ENCODE measurements at regions not wholly inside any gene's neighbourhood (a gene's known extent, or its start where the extent isn't known, plus 50 kb on each side); places are given as distances from the start of the nearest gene placed in this dataset.

DNA sequence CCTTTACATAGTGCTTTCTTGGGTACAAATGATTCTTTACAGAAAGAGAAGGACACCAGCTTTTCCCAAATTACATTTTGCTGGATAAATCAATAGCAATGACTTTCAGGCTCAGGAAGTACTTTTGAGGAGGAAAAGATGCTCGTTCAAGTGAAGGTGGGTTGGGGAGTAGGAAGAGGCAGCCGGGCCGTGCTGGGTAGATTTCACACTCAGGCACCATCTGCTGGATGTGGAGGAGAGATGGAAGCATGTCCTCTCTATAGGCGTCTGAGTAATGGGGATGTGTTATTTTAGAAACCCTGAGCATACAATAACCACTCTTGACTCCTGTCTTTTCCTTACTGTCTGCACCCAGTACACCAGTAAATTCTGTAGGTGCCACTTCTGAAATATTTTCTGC lies 152.3 kb upstream of the LARGE1 start:
- H3K4me2 ChIP-seq (replicated peaks; ENCODE audit: low read depth, low read length, poor library complexity, severe bottlenecking): no peak overlapping the region
- H3K27me3 ChIP-seq (replicated peaks in 1 of 4; ENCODE audit: control extremely low read depth in 1 of 4, control insufficient read depth in 3 of 4, insufficient read depth in 4 of 4, low read length in 3 of 4): peaks cover 0 to 5% (median under 1%) of the 10 kb centered on the region in 4 experiments
- ATAC-seq (ENCODE audit: low read depth): no peak
- POLR2A ChIA-PET: no interaction called here
- TF ChIP-seq, protein P1, sequence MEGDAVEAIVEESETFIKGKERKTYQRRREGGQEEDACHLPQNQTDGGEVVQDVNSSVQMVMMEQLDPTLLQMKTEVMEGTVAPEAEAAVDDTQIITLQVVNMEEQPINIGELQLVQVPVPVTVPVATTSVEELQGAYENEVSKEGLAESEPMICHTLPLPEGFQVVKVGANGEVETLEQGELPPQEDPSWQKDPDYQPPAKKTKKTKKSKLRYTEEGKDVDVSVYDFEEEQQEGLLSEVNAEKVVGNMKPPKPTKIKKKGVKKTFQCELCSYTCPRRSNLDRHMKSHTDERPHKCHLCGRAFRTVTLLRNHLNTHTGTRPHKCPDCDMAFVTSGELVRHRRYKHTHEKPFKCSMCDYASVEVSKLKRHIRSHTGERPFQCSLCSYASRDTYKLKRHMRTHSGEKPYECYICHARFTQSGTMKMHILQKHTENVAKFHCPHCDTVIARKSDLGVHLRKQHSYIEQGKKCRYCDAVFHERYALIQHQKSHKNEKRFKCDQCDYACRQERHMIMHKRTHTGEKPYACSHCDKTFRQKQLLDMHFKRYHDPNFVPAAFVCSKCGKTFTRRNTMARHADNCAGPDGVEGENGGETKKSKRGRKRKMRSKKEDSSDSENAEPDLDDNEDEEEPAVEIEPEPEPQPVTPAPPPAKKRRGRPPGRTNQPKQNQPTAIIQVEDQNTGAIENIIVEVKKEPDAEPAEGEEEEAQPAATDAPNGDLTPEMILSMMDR (IDR thresholded peaks at IDR 0.05): no peak
- no peak for TF ChIP-seq EZH2 (IDR thresholded peaks at IDR 0.05; ENCODE audit: borderline replicate concordance, insufficient read depth, low read depth, low read length, poor library complexity, severe bottlenecking)
- WGBS (ENCODE audit: insufficient coverage): 50% methylated on average over 1 of the region's 4 CpGs
- H3K9ac ChIP-seq (ENCODE audit: low read length): no peak overlapping the region
- H3K27ac Mint-ChIP-seq: no peak overlapping the region
- no peak overlapping the region for H3K4me3 Mint-ChIP-seq
- H3K4me1 ChIP-seq (ENCODE audit: control insufficient read depth in 2 of 2, insufficient read depth in 2 of 2, low read length in 2 of 2): no peaks in the 10 kb centered on the region
- H3K36me3 ChIP-seq (replicated peaks in 1 of 2; ENCODE audit: control extremely low read depth in 1 of 2, control insufficient read depth in 1 of 2, extremely low read depth in 1 of 2, insufficient read depth in 2 of 2, low read length in 1 of 2): no peaks in the 10 kb centered on the region
- H3K27me3 Mint-ChIP-seq: peaks cover 6% of the 10 kb centered on the region
- intact Hi-C loops (cut with micrococcal nuclease): no loop called here
- H3K9me3 ChIP-seq (ENCODE audit: control extremely low read depth in 1 of 3, control insufficient read depth in 2 of 3, insufficient read depth in 1 of 3, low read length in 2 of 3): no peaks in the 10 kb centered on the region
- no peaks in the 10 kb centered on the region for H3K4me1 Mint-ChIP-seq
- H2AFZ ChIP-seq (ENCODE audit: insufficient read depth, low read depth, low read length, poor library complexity, severe bottlenecking): no peak overlapping the region
- H3K9me3 Mint-ChIP-seq (ENCODE audit: insufficient read depth): no peaks in the 10 kb centered on the region
- H3K27ac ChIP-seq (ENCODE audit: low read length in 2 of 2): no peak overlapping the region
- no peak overlapping the region for H3K4me3 ChIP-seq (ENCODE audit: control extremely low read depth in 1 of 5, extremely low read depth in 1 of 5, insufficient read depth in 1 of 5, low read depth in 2 of 5, low read length in 4 of 5)
- no peaks in the 10 kb centered on the region for H3K79me2 ChIP-seq (ENCODE audit: control insufficient read depth, insufficient read depth, low read length)
- no peaks in the 10 kb centered on the region for H4K20me1 ChIP-seq (ENCODE audit: control insufficient read depth, insufficient read depth, low read length, poor library complexity, severe bottlenecking)
- CTCF ChIA-PET: no interaction called here
- no peak for DNase-seq

DNA sequence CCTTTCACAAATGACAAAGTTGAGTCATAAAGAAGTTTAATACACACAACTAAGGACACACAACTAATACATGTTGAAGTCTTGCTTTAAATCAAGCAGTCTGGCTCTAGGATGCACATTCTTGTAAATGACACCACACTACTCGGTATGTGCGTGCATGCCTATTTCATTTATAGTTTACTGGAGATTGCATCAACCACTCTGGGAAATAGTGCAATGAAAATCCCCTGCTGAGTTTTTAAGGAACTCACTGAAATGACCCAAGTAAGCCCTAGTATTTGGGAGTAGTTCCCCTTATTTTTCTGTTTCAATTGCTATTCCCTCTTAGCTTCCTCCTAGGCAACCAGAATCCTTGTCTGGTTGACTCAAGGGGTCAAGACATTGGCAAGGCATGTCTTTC lies 160.2 kb upstream of the LARGE1 start:
- ChIA-PET CTCF (no interaction called here), POLR2A (no interaction called here)
- ATAC-seq (ENCODE audit: low read depth): no peak
- H3K9ac ChIP-seq (ENCODE audit: low read length): no peak overlapping the region
- Mint-ChIP-seq H3K9me3 (ENCODE audit: insufficient read depth) (no peaks in the 10 kb centered on the region), H3K4me1 (no peaks in the 10 kb centered on the region), H3K4me3 (no peak overlapping the region), H3K27ac (no peak overlapping the region), H3K27me3 (peaks cover 3% of the 10 kb centered on the region)
- H3K79me2 ChIP-seq (ENCODE audit: control insufficient read depth, insufficient read depth, low read length): no peaks in the 10 kb centered on the region
- no peaks in the 10 kb centered on the region for H3K4me1 ChIP-seq (ENCODE audit: control insufficient read depth in 2 of 2, insufficient read depth in 2 of 2, low read length in 2 of 2)
- no peak overlapping the region for H3K4me2 ChIP-seq (replicated peaks; ENCODE audit: low read depth, low read length, poor library complexity, severe bottlenecking)
- no peaks in the 10 kb centered on the region for H3K9me3 ChIP-seq (ENCODE audit: control extremely low read depth in 1 of 3, control insufficient read depth in 2 of 3, insufficient read depth in 1 of 3, low read length in 2 of 3)
- TF ChIP-seq EZH2 (IDR thresholded peaks at IDR 0.05; ENCODE audit: borderline replicate concordance, insufficient read depth, low read depth, low read length, poor library complexity, severe bottlenecking): no peak
- TF ChIP-seq, protein P1 (IDR thresholded peaks at IDR 0.05): no peak
- no CpG with 5 or more reads among the region's 2 CpGs for WGBS (ENCODE audit: insufficient coverage)
- no peak overlapping the region for H3K4me3 ChIP-seq (ENCODE audit: control extremely low read depth in 1 of 5, extremely low read depth in 1 of 5, insufficient read depth in 1 of 5, low read depth in 2 of 5, low read length in 4 of 5)
- H3K27ac ChIP-seq (ENCODE audit: low read length in 2 of 2): no peak overlapping the region
- intact Hi-C loops (cut with micrococcal nuclease): no loop called here
- H2AFZ ChIP-seq (ENCODE audit: insufficient read depth, low read depth, low read length, poor library complexity, severe bottlenecking): no peak overlapping the region
- no peaks in the 10 kb centered on the region for H3K36me3 ChIP-seq (replicated peaks in 1 of 2; ENCODE audit: control extremely low read depth in 1 of 2, control insufficient read depth in 1 of 2, extremely low read depth in 1 of 2, insufficient read depth in 2 of 2, low read length in 1 of 2)
- H4K20me1 ChIP-seq (ENCODE audit: control insufficient read depth, insufficient read depth, low read length, poor library complexity, severe bottlenecking): no peaks in the 10 kb centered on the region
- no peak for DNase-seq
- H3K27me3 ChIP-seq (replicated peaks in 1 of 4; ENCODE audit: control extremely low read depth in 1 of 4, control insufficient read depth in 3 of 4, insufficient read depth in 4 of 4, low read length in 3 of 4): no peaks in the 10 kb centered on the region

Measured in B cell (primary cell).